OCI-LY3 (cell line): ENCODE measurements at regions not wholly inside any gene's neighbourhood (a gene's known extent, or its start where the extent isn't known, plus 50 kb on each side); places are given as distances from the start of the nearest gene placed in this dataset.

Experiments used
- H2AFZ ChIP-seq: fragments of 200-600, 300-600 bp; shearing (Covaris generic); 2 replicates; pipeline ENCODE4 v1.6.0; 2014; ENCODE audit warnings: antibody characterized with exemption, low read depth, low read length
- H3K27ac ChIP-seq: fragments of 200-600, 300-600 bp; sonication (generic); 2 replicates; pipeline ENCODE4 v1.5.1; 2014; ENCODE audit warnings: mild to moderate bottlenecking, low read length, moderate library complexity, mixed read lengths
- H3K27me3 ChIP-seq: fragments of 200-600, 300-600 bp; sonication (generic); 2 replicates; pipeline ENCODE4 v1.6.1; 2014; ENCODE audit warnings: low read depth, low read length, mixed read lengths
- H3K36me3 ChIP-seq: fragments of 200-600, 300-600 bp; sonication (generic); replicated peaks from 2 replicates; pipeline ENCODE3; 2014; ENCODE audit warnings: low read depth, low read length, mixed read lengths
- H3K4me1 ChIP-seq: fragments of 300-600, 200-600 bp; sonication (generic); 2 replicates; pipeline ENCODE4 v1.6.1; 2014; ENCODE audit warnings: low read length, mixed read lengths
- H3K4me2 ChIP-seq: fragments of 200-600, 300-600 bp; sonication (generic); 2 replicates; pipeline ENCODE4 v1.6.1; 2014; ENCODE audit warnings: low read length, mixed read lengths
- H3K4me3 ChIP-seq: fragments of 300-600, 200-600 bp; sonication (generic); 2 replicates; pipeline ENCODE4 v1.5.1; 2014; ENCODE audit warnings: antibody characterized with exemption, mild to moderate bottlenecking, low read length, moderate library complexity
- H3K79me2 ChIP-seq: fragments of 300-600, 200-600 bp; shearing (Covaris generic); 2 replicates; pipeline ENCODE4 v1.6.1; 2014; ENCODE audit warnings: mild to moderate bottlenecking, low read length, mixed read lengths
- H3K9ac ChIP-seq: fragments of 300-600, 200-600 bp; shearing (Covaris generic); 2 replicates; pipeline ENCODE4 v1.6.0; 2014; ENCODE audit warnings: mild to moderate bottlenecking, low read length, moderate library complexity
- H3K9me3 ChIP-seq: fragments of 200-600, 300-600 bp; shearing (Covaris generic); 2 replicates; pipeline ENCODE4 v1.6.1; 2014; ENCODE audit warnings: low read length, mixed read lengths; ENCODE audit not compliant: insufficient read depth
- H4K20me1 ChIP-seq: fragments of 200-600, 300-600 bp; sonication (generic); 2 replicates; pipeline ENCODE4 v1.6.1; 2016; ENCODE audit warnings: low read length, mixed read lengths; ENCODE audit not compliant: insufficient read depth
- CTCF ChIP-seq: fragments of 200-600, 300-600 bp; sonication (generic); IDR thresholded peaks from 2 replicates; pipeline ENCODE4 v1.5.1; 2014; ENCODE audit warnings: antibody characterized with exemption, low read length, low read depth
- EZH2phosphoT487 ChIP-seq: fragments of 200-600 bp; shearing (Covaris generic); IDR thresholded peaks from 2 replicates; pipeline ENCODE4 v1.6.1; 2018; ENCODE audit warnings: antibody characterized with exemption, mixed run types, low read depth

GRCh38 chr2:217162533-217162932, 302.7 kb upstream of the TNP1 start:
- H3K4me2 ChIP-seq, result no peak overlapping the region
- H3K27me3 ChIP-seq, result peaks cover 3% of the 10 kb centered on the region; the same call in 1 of the 2 replicates
- no peaks in the 10 kb centered on the region for H3K36me3 ChIP-seq
- no peak overlapping the region for H3K9ac ChIP-seq
- H3K27ac ChIP-seq, result no peak overlapping the region
- no peak for TF ChIP-seq CTCF
- TF ChIP-seq EZH2phosphoT487, result no peak
- H3K9me3 ChIP-seq, result no peaks in the 10 kb centered on the region
- no peaks in the 10 kb centered on the region for H4K20me1 ChIP-seq
- H3K4me1 ChIP-seq, result no peaks in the 10 kb centered on the region
- no peak overlapping the region for H2AFZ ChIP-seq
- no peak overlapping the region for H3K4me3 ChIP-seq
- no peaks in the 10 kb centered on the region for H3K79me2 ChIP-seq

DNA sequence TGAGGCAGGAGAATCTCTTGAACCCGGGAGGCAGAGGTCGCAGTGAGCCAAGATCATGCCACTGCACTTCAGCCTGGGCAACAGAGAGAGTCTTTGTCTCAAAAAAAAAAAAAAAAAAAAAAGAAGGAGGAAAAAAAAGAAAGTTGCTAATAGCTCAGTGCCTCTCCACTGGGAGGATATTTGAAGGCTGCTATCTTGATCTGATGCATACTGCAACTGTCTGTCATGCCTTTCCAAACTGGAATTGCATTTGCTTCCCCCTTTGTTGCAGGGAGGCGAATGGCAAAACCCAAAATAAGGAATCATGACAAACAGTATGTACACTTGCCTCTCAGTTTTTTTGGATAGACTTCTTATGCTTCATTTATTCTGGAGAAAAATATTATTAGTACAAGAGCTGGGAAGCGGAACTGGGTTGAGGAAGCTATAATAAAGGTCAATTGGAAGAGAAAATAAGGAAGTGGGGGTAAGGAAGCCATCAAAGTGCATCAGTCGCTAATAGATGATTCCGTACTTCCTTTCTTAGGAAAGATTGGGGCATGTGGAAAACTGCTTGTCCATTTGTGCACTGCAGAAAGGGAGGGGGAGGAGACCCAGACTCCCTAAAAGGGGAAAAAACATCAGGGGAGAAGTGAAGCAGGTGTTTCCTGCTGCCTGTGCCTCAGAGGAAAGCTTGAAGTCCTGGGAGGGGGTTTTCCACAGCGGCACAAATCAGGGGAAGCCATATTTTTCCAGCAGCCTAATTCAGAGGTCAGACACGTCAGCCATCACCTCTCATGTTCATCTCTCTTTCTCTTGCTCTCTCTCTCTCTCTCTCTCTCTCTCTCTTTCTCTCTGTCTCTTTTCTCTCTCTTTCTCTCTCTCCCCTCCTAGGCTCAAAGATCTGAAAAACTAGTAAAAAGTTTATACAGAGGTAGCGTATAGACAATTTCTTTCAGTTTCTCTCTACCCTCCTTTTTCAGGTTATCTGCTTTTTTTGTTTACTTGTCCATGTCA, 301.4 kb upstream of the TNP1 start:
- H3K27ac ChIP-seq, result no peak overlapping the region
- H3K4me2 ChIP-seq, result no peak overlapping the region
- H3K4me3 ChIP-seq, result no peak overlapping the region

DNA sequence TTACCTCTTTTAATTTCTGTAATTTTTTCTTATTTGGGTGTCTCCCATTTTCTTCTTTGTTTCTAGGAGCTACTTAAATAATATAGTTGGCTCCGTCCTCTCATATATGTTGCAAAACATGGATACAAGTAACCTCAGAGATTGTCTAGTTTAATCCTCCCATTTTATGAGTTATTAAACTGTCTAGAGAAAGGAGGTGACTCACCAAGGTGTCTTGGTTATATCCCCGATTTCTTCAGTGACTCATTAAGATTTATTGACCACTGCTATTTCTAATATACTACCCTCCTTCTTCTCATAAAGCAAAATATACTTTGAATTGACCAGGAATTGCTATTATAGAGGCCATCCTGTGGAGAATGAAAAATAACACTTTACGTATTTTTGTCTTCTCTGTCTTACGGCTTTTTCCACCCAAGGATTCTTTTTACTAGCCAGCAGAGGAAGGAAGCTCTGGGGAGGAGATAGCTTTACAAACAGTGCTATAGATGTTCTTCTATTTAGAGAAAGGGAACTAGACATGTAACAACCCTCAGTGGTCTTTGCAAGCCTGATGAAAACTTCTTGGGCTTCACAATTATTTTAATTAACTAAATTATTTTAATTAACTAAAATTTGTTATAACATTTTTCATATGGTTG, 300.4 kb upstream of the TNP1 start:
- no peaks in the 10 kb centered on the region for H4K20me1 ChIP-seq
- no peaks in the 10 kb centered on the region for H3K9me3 ChIP-seq
- no peak overlapping the region for H3K4me3 ChIP-seq
- TF ChIP-seq EZH2phosphoT487, result no peak
- no peak for TF ChIP-seq CTCF
- H3K4me1 ChIP-seq, result no peaks in the 10 kb centered on the region
- H3K36me3 ChIP-seq, result no peaks in the 10 kb centered on the region
- no peak overlapping the region for H3K9ac ChIP-seq
- no peak overlapping the region for H2AFZ ChIP-seq
- no peaks in the 10 kb centered on the region for H3K79me2 ChIP-seq
- no peak overlapping the region for H3K4me2 ChIP-seq
- no peak overlapping the region for H3K27ac ChIP-seq
- 0 out of 2 replicates have a peak, but pooled peaks cover under 1% of the 10 kb centered on the region for H3K27me3 ChIP-seq

More for the DNA sequence above, 301.4 kb upstream of the TNP1 start:
- TF ChIP-seq EZH2phosphoT487 (no peak), CTCF (no peak)
- no peak overlapping the region for H3K9ac ChIP-seq
- no peaks in the 10 kb centered on the region for H3K4me1 ChIP-seq
- H3K9me3 ChIP-seq, result no peaks in the 10 kb centered on the region
- H2AFZ ChIP-seq, result no peak overlapping the region
- H3K27me3 ChIP-seq, result no peaks in the 10 kb centered on the region
- H4K20me1 ChIP-seq, result no peaks in the 10 kb centered on the region
- H3K79me2 ChIP-seq, result no peaks in the 10 kb centered on the region
- H3K36me3 ChIP-seq, result no peaks in the 10 kb centered on the region

- Histone ChIP-seq H3K27me3 (0 out of 2 replicates have a peak, but pooled peaks cover 5% of the 10 kb centered on the region), H3K4me3 (no peak overlapping the region), H3K4me2 (no peak overlapping the region), H3K4me1 (no peaks in the 10 kb centered on the region), H3K79me2 (no peaks in the 10 kb centered on the region), H3K27ac (no peak overlapping the region), H2AFZ (no peak overlapping the region), H3K36me3 (no peaks in the 10 kb centered on the region), H4K20me1 (no peaks in the 10 kb centered on the region), H3K9ac (no peak overlapping the region), H3K9me3 (no peaks in the 10 kb centered on the region)
- TF ChIP-seq EZH2phosphoT487 (no peak), CTCF (no peak)
Observed at GRCh38 chr2:217158928-217159327, 299.1 kb upstream of the TNP1 start.
